Activated CD8-positive, alpha-beta T cell treated with anti-CD3 and anti-CD28 coated beads for 36 hours (primary cell): ENCODE measurements at regions not wholly inside any gene's neighbourhood (a gene's known extent, or its start where the extent isn't known, plus 50 kb on each side); places are given as distances from the start of the nearest gene placed in this dataset.
"Not testable (repeated sequence)": the region's sequence is repeated elsewhere in the genome, so short reads cannot be mapped to it uniquely, and the experiment has no call there.

Experiments
- ATAC-seq: fragments of 200-7000 bp; cut with Tn5 transposase; one replicate; pipeline ENCODE4 v1.10.0; 2021; ENCODE audit warnings: mild to moderate bottlenecking, moderate library complexity
- CTCF ChIA-PET: fragments of 350-600 bp; sonication (Branson Sonifier 250); formaldehyde crosslinking; loops from one replicate; lab custom pipeline; 2021; ENCODE audit warnings: antibody characterized with exemption; lab: Charles Lee
- POLR2A ChIA-PET: fragments of 350-600 bp; sonication (Branson Sonifier 250); formaldehyde crosslinking; loops from one replicate; lab custom pipeline; 2021; ENCODE audit warnings: antibody characterized with exemption; lab: Charles Lee
- DNase-seq: peaks from one replicate; pipeline ENCODE4 v3.0.0-alpha.2; 2020
- H3K27ac Mint-ChIP-seq: one replicate; pipeline ENCODE4 v1.8.0; 2021; ENCODE audit warnings: mild to moderate bottlenecking, mixed read lengths
- H3K27me3 Mint-ChIP-seq: one replicate; pipeline ENCODE4 v1.8.0; 2021; ENCODE audit warnings: mixed read lengths
- H3K36me3 Mint-ChIP-seq: one replicate; pipeline ENCODE4 v1.8.0; 2021; ENCODE audit warnings: low read depth, mixed read lengths
- H3K4me1 Mint-ChIP-seq: one replicate; pipeline ENCODE4 v1.8.0; 2021; ENCODE audit warnings: low read depth, mixed read lengths
- H3K4me3 Mint-ChIP-seq: one replicate; pipeline ENCODE4 v1.8.0; 2021; ENCODE audit warnings: mild to moderate bottlenecking, moderate library complexity, mixed read lengths
- H3K9me3 Mint-ChIP-seq: one replicate; pipeline ENCODE4 v1.8.0; 2021; ENCODE audit warnings: mixed read lengths
- intact Hi-C: fragments of 100-400 bp; cut with micrococcal nuclease; formaldehyde crosslinking; loops from one replicate; pipeline ENCODE4 v1.10.0; 2022
- TF ChIP-seq, protein P1 (sequence below): fragments of 200-600 bp; IDR thresholded peaks from one replicate; pipeline ENCODE4 v1.8.0; 2022; ENCODE audit warnings: antibody characterized with exemption, mild to moderate bottlenecking

DNA sequence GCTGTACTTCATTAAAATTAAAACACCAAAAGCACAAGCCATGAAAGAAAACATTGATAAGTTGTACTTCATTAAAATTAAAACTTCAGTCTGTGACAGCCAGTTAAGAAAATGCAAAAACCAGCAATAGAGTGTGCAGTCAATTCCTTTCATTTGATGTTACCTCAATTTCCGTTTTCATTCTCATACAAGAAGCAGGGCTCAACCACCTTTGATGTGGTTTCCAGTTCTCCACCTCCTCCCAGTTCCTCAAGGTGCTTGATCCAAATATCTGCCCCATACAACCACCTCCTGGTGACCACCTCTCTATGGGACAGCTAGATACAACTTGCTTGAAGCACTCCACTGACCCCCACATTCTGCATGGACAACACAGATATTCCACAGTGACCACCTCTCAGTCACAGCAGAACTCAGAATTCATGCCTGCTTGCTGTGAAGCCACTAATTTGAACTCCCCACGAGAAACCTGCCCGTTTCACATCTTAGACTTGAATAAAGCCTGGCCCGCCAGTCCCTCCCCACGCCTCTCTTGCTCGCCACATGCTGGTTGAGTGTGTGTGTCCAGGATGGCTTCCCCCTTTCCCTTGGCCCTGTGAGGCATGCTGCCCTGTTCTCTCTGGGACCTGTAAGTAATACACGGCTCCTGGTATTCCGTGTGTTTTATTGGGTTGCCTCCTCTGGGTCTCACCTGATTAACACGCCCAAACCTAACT lies 66.1 kb downstream of the FAM50B start:
- ChIA-PET CTCF (interaction anchor here (1.9 to 2.3 kb wide), 2 partner anchors 18 to 63 kb away, joined by 6 to 7 read pairs; no protein-coding TSS in a partner anchor), POLR2A (no interaction called here)
- intact Hi-C loops, result no loop called here
- Mint-ChIP-seq H3K4me3 (no peak overlapping the region), H3K27ac (no peak overlapping the region), H3K9me3 (no peaks in the 10 kb centered on the region), H3K4me1 (peaks cover 21% of the 10 kb centered on the region), H3K27me3 (peaks cover 42% of the 10 kb centered on the region), H3K36me3 (no peaks in the 10 kb centered on the region)
- peak; percentile 24 for DNase-seq
- peak; percentile 47 for ATAC-seq
- TF ChIP-seq, protein P1, sequence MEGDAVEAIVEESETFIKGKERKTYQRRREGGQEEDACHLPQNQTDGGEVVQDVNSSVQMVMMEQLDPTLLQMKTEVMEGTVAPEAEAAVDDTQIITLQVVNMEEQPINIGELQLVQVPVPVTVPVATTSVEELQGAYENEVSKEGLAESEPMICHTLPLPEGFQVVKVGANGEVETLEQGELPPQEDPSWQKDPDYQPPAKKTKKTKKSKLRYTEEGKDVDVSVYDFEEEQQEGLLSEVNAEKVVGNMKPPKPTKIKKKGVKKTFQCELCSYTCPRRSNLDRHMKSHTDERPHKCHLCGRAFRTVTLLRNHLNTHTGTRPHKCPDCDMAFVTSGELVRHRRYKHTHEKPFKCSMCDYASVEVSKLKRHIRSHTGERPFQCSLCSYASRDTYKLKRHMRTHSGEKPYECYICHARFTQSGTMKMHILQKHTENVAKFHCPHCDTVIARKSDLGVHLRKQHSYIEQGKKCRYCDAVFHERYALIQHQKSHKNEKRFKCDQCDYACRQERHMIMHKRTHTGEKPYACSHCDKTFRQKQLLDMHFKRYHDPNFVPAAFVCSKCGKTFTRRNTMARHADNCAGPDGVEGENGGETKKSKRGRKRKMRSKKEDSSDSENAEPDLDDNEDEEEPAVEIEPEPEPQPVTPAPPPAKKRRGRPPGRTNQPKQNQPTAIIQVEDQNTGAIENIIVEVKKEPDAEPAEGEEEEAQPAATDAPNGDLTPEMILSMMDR, result no peak

DNA sequence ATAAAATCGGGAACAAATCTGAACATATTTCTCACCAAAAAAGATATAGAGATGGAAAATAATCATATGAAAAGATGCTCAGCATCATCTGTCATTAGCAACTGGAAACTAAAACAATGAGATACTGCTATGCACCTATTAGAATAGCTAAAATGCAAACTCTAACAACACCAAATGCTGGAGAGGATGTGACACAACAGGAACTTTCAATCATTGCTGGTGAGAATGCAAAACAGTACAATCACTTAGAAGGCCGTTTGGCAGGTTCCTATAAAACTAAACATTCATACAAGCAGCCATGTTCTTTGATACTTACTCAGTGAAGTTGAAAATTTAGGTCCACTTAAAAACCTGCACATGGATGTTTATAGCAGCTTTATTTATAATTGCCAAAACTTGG lies 67.0 kb downstream of the FAM50B start:
- no peak for ATAC-seq
- Mint-ChIP-seq H3K4me1 (peaks cover 21% of the 10 kb centered on the region), H3K9me3 (no peaks in the 10 kb centered on the region), H3K27me3 (peaks cover 33% of the 10 kb centered on the region), H3K27ac (no peak overlapping the region), H3K36me3 (no peaks in the 10 kb centered on the region), H3K4me3 (no peak overlapping the region)
- TF ChIP-seq, protein P1, result no peak
- intact Hi-C loops, result no loop called here
- DNase-seq, result no peak
- ChIA-PET POLR2A (no interaction called here), CTCF (interaction anchor here (2.3 kb wide), 1 partner anchor 62 kb away, joined by 6 read pairs; no protein-coding TSS in a partner anchor)

DNA sequence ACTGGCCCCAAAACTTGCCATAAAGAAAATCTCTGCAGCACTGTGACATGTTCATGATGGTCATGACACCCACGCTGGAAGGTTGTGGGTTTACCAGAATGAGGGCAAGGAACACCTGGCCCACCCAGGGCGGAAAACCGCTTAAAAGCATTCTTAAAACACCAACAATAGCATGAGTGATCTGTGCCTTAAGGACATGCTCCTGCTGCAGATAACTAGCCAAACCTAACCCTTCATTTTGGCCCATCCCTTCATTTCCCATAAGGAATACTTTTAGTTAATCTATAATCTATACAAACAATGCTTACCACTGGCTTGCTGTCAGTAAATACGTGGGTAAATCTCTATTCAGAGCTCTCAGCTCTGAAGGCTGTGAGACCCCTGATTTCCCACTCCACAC lies 67.6 kb downstream of the FAM50B start:
- intact Hi-C loops, result not testable (repeated sequence)
- CTCF ChIA-PET, result interaction anchor here (2.3 kb wide), 1 partner anchor 62 kb away, joined by 6 read pairs; no protein-coding TSS in a partner anchor

DNA sequence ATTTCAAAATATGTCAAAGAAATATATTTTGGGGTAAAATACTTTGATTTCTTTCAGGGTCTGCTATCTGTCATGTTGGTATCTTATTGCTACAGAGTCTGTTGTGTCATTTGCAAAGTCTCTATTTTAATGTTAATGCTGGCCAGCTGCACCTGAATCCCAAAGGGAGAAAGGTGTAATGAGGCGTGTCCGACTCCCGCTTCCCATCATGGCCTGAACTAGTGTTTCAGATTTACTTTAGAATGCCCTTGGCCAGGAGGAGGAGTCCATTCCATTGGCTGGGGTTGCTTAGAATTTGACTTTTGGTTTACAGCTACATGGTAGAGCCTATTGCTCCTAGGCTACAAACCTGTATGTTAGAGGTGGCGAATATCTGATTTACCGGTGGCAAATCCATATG lies 69.3 kb downstream of the FAM50B start:
- H3K36me3 Mint-ChIP-seq, result no peaks in the 10 kb centered on the region
- TF ChIP-seq, protein P1, result no peak
- CTCF ChIA-PET, result interaction anchor here (1.7 kb wide), 1 partner anchor 60 kb away, joined by 6 read pairs; no protein-coding TSS in a partner anchor
- H3K27ac Mint-ChIP-seq, result no peak overlapping the region
- intact Hi-C loops, result no loop called here
- no peak overlapping the region for H3K4me3 Mint-ChIP-seq
- no peak for ATAC-seq
- DNase-seq, result no peak
- peaks cover 18% of the 10 kb centered on the region for H3K4me1 Mint-ChIP-seq
- POLR2A ChIA-PET, result no interaction called here
- no peaks in the 10 kb centered on the region for H3K9me3 Mint-ChIP-seq
- H3K27me3 Mint-ChIP-seq, result peaks cover 12% of the 10 kb centered on the region

More for the DNA sequence above, 67.6 kb downstream of the FAM50B start:
- Mint-ChIP-seq H3K4me1 (peaks cover 21% of the 10 kb centered on the region), H3K27me3 (peaks cover 27% of the 10 kb centered on the region)
- DNase-seq, H3K9me3 Mint-ChIP-seq, POLR2A ChIA-PET, H3K36me3 Mint-ChIP-seq, H3K27ac Mint-ChIP-seq, H3K4me3 Mint-ChIP-seq, ATAC-seq: not testable (repeated sequence)

DNA sequence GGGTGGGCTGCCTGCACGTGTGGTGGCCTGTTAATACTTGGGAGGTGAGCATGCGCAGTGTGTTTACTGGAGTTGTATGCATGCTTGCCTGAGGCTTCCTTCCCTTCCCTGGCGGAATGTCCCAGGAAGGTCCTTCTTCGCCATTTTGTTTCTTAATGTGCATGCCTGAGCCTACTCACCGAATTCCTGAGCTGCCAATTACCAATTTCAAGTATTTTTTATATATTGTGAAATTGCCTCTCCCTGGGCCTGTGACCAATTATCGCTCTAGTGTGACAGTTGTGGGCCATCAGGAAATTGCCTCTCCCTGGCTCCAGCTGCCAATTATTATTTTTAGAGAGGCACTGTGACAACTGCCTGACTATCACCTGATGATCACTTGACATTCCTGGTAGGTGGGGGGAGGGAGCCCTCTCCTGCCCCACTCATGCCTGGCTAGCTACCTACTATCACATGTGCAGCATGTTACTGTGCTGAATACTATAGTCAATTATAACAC lies 70.0 kb downstream of the FAM50B start:
- H3K9me3 Mint-ChIP-seq, result no peaks in the 10 kb centered on the region
- ChIA-PET CTCF (interaction anchor here (1.0 to 1.7 kb wide), 2 partner anchors 9 to 59 kb away, joined by 3 to 6 read pairs; no protein-coding TSS in a partner anchor), POLR2A (no interaction called here)
- peaks cover 9% of the 10 kb centered on the region for H3K27me3 Mint-ChIP-seq
- peaks cover 15% of the 10 kb centered on the region for H3K4me1 Mint-ChIP-seq
- no peak overlapping the region for H3K4me3 Mint-ChIP-seq
- no peak overlapping the region for H3K27ac Mint-ChIP-seq
- ATAC-seq, result no peak
- DNase-seq, result no peak
- no peaks in the 10 kb centered on the region for H3K36me3 Mint-ChIP-seq
- TF ChIP-seq, protein P1, result no peak
- intact Hi-C loops, result no loop called here
